ENCODE measurements at regions not wholly inside any gene's neighbourhood (a gene's known extent, or its start where the extent isn't known, plus 50 kb on each side); places are given as distances from the start of the nearest gene placed in this dataset.

- Histone ChIP-seq H3K4me3 (ENCODE audit: control extremely low read depth in 1 of 5, extremely low read depth in 1 of 5, insufficient read depth in 1 of 5, low read depth in 2 of 5, low read length in 4 of 5) (no peak overlapping the region), H3K36me3 (replicated peaks in 1 of 2; ENCODE audit: control extremely low read depth in 1 of 2, control insufficient read depth in 1 of 2, extremely low read depth in 1 of 2, insufficient read depth in 2 of 2, low read length in 1 of 2) (no peaks in the 10 kb centered on the region), H3K27me3 (replicated peaks in 1 of 4; ENCODE audit: control extremely low read depth in 1 of 4, control insufficient read depth in 3 of 4, insufficient read depth in 4 of 4, low read length in 3 of 4) (no peaks in the 10 kb centered on the region), H3K27ac (ENCODE audit: low read length in 2 of 2) (no peak overlapping the region), H3K9me3 (ENCODE audit: control extremely low read depth in 1 of 3, control insufficient read depth in 2 of 3, insufficient read depth in 1 of 3, low read length in 2 of 3) (peaks cover 0 to 1% (median 0%) of the 10 kb centered on the region in 3 donors), H2AFZ (ENCODE audit: insufficient read depth, low read depth, low read length, poor library complexity, severe bottlenecking) (no peak overlapping the region), H3K9ac (ENCODE audit: low read length) (no peak overlapping the region), H3K4me1 (ENCODE audit: control insufficient read depth in 2 of 2, insufficient read depth in 2 of 2, low read length in 2 of 2) (no peaks in the 10 kb centered on the region), H3K79me2 (ENCODE audit: control insufficient read depth, insufficient read depth, low read length) (no peaks in the 10 kb centered on the region), H3K4me2 (replicated peaks; ENCODE audit: low read depth, low read length, poor library complexity, severe bottlenecking) (no peak overlapping the region), H4K20me1 (ENCODE audit: control insufficient read depth, insufficient read depth, low read length, poor library complexity, severe bottlenecking) (no peaks in the 10 kb centered on the region)
- Mint-ChIP-seq H3K4me3 (no peak overlapping the region), H3K9me3 (ENCODE audit: insufficient read depth) (no peaks in the 10 kb centered on the region), H3K27ac (no peak overlapping the region), H3K4me1 (no peaks in the 10 kb centered on the region), H3K27me3 (no peaks in the 10 kb centered on the region)
- DNase-seq (no peak), ATAC-seq (ENCODE audit: low read depth) (no peak)
- intact Hi-C loops (cut with micrococcal nuclease): no loop called here
- TF ChIP-seq EZH2 (IDR thresholded peaks at IDR 0.05; ENCODE audit: borderline replicate concordance, insufficient read depth, low read depth, low read length, poor library complexity, severe bottlenecking) (no peak), CTCF (IDR thresholded peaks at IDR 0.05) (no peak)
- CTCF ChIA-PET: no interaction called here
- POLR2A ChIA-PET: no interaction called here
- no CpG with 5 or more reads among the region's 2 CpGs for WGBS (ENCODE audit: insufficient coverage)
Observed at GRCh38 chr12:83659321-83659720, 972.6 kb downstream of the TMTC2 start.

- H3K9me3 ChIP-seq (ENCODE audit: control extremely low read depth in 1 of 3, control insufficient read depth in 2 of 3, insufficient read depth in 1 of 3, low read length in 2 of 3): peaks cover 0 to 3% (median 1%) of the 10 kb centered on the region in 3 donors
- no peaks in the 10 kb centered on the region for H3K4me1 ChIP-seq (ENCODE audit: control insufficient read depth in 2 of 2, insufficient read depth in 2 of 2, low read length in 2 of 2)
- no peaks in the 10 kb centered on the region for H3K27me3 Mint-ChIP-seq
- no peak overlapping the region for H3K27ac ChIP-seq (ENCODE audit: low read length in 2 of 2)
- DNase-seq (no peak), ATAC-seq (ENCODE audit: low read depth) (no peak)
- H3K9me3 Mint-ChIP-seq (ENCODE audit: insufficient read depth): peaks cover 12% of the 10 kb centered on the region
- no peak overlapping the region for H3K4me3 ChIP-seq (ENCODE audit: control extremely low read depth in 1 of 5, extremely low read depth in 1 of 5, insufficient read depth in 1 of 5, low read depth in 2 of 5, low read length in 4 of 5)
- no CpG with 5 or more reads among the region's 2 CpGs for WGBS (ENCODE audit: insufficient coverage)
- H4K20me1 ChIP-seq (ENCODE audit: control insufficient read depth, insufficient read depth, low read length, poor library complexity, severe bottlenecking): no peaks in the 10 kb centered on the region
- no peak for TF ChIP-seq EZH2 (IDR thresholded peaks at IDR 0.05; ENCODE audit: borderline replicate concordance, insufficient read depth, low read depth, low read length, poor library complexity, severe bottlenecking)
- no peak for TF ChIP-seq CTCF (IDR thresholded peaks at IDR 0.05)
- H3K36me3 ChIP-seq (replicated peaks in 1 of 2; ENCODE audit: control extremely low read depth in 1 of 2, control insufficient read depth in 1 of 2, extremely low read depth in 1 of 2, insufficient read depth in 2 of 2, low read length in 1 of 2): no peaks in the 10 kb centered on the region
- H3K4me3 Mint-ChIP-seq: no peak overlapping the region
- no peaks in the 10 kb centered on the region for H3K4me1 Mint-ChIP-seq
- no peaks in the 10 kb centered on the region for H3K79me2 ChIP-seq (ENCODE audit: control insufficient read depth, insufficient read depth, low read length)
- intact Hi-C loops (cut with micrococcal nuclease): no loop called here
- ChIA-PET POLR2A (no interaction called here), CTCF (no interaction called here)
- no peaks in the 10 kb centered on the region for H3K27me3 ChIP-seq (replicated peaks in 1 of 4; ENCODE audit: control extremely low read depth in 1 of 4, control insufficient read depth in 3 of 4, insufficient read depth in 4 of 4, low read length in 3 of 4)
- no peak overlapping the region for H2AFZ ChIP-seq (ENCODE audit: insufficient read depth, low read depth, low read length, poor library complexity, severe bottlenecking)
- H3K4me2 ChIP-seq (replicated peaks; ENCODE audit: low read depth, low read length, poor library complexity, severe bottlenecking): no peak overlapping the region
- H3K27ac Mint-ChIP-seq: no peak overlapping the region
- H3K9ac ChIP-seq (ENCODE audit: low read length): no peak overlapping the region
Observed at GRCh38 chr12:83656004-83656403, 969.3 kb downstream of the TMTC2 start.

Data from B cell (primary cell).